NCI-H2196 treated with DMSO at 0.1 percent for 48 hours (cell line): ENCODE measurements at regions not wholly inside any gene's neighbourhood (a gene's known extent, or its start where the extent isn't known, plus 50 kb on each side); places are given as distances from the start of the nearest gene placed in this dataset.
"Not testable (repeated sequence)": the region's sequence is repeated elsewhere in the genome, so short reads cannot be mapped to it uniquely, and the experiment has no call there.

Experiments used
- DNase-seq: peaks from one replicate; lab custom pipeline; 2025; ENCODE audit not compliant: unreplicated experiment; lab: John Stamatoyannopoulos, UW

GRCh38 chrX:140087875-140088274, 122.6 kb upstream of the CXorf66 start:
- DNase-seq = no peak

- no peak for DNase-seq
Measured at GRCh38 chrX:140086691-140087090, 121.4 kb upstream of the CXorf66 start.

DNA sequence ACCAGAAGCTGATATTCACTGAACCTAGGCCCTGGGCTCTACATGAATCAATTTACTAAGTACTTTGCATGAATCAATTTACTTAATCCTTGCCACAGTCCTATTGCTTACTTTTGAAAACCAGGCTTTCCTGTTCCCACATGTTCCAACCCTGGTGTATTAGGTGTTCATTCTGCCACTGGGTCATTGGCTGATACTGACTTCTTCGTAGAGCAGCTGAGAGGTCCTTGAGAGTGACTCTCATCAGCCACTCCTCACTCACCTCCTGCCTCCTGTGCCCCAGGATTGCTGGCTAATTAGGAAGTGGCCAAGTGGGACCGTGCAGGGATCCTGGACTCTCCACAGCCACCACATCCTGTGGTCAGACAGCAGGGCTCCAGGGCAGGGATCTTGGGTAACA, 109.5 kb upstream of the CXorf66 start:
- DNase-seq = not testable (repeated sequence)

DNA sequence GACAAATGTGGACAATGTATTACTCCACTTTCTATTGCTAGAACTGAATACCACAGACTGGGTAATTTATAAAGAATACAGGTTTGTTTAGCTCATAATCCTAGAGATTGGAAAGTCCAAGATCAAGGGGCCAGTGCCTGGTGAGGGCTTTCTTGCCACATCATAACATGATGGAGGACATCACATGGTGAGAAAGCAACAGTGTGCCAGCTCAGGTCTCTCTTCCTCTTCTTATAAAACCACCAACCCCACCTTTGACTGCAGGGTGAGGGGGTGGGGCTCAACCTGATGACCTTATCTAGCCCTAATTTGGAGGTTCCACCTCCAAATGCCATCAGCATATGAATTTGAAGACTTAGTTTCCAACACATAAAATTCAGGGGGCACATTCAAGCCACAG, 105.7 kb upstream of the CXorf66 start:
- no peak for DNase-seq

DNA sequence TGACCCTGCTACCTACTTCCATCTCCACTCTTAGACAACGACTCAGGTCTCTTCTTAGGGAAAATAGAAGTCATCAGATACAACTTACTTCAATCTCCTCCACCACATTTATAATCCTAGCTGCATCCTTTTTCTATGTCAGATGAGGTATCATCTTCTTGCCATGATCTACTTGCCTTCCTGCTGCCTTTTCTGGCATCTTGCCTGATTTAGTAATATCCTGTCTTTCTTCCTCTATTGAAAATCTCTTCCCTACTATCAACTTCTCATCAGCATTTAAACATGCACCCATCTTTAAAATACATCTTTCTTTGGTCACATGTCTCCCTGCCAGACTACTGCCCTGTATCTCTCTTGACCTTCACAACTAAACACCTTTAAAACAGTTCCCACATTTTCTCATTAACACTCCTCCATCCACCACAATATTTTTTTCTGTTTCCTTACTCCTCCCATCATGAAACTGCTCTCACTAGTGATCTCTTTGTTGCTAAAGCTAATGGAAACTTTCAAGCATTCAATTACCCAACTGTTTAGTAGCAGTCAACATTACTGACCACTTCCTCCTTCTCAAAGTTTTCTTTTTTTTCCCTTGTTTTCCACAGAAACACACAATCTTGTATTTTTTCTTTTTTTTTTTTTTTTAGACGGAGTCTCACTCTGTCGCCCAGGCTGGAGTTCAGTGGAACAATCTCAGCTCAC, 100.8 kb upstream of the CXorf66 start:
- DNase-seq = no peak

DNA sequence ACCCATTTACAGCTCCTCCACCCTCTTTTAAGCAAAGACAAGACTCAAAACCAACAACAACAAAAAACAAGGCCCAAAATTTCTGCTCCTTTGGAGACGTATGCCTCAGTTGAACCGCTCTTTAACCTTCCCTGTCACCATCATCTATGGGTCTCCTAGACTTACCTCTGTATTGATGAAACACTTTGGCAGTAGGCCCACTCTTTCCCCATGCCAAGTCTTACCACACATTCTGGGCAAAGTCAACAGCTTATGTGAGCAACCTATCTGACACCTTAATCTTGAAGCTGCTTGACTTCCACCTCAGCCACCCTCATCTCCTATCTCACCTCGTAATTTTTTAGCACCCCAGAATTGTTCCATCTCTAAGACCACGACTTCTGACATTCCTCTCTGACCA, 99.7 kb upstream of the CXorf66 start:
- no peak for DNase-seq

DNA sequence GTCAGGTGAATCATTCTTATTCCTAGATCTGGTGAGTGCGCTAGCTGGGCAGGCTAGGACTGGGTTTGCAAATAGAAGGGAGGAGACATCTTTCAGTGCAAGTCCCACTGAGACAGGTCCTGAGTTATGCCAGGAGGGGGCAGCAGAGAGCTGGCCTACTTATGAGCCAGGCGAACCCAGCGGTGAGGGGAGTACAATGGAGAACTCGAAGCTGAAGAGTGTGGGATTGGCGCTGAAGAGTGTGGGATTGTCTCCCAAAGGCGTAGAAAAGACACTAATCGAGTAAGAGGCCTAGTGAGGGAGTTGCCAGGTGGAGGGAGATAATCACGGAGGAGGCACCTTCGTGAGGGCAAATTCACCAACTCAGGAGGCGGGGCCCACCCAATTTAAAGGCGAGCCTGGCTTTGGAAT, 91.7 kb upstream of the CXorf66 start:
- peak; percentile 7 for DNase-seq

DNA sequence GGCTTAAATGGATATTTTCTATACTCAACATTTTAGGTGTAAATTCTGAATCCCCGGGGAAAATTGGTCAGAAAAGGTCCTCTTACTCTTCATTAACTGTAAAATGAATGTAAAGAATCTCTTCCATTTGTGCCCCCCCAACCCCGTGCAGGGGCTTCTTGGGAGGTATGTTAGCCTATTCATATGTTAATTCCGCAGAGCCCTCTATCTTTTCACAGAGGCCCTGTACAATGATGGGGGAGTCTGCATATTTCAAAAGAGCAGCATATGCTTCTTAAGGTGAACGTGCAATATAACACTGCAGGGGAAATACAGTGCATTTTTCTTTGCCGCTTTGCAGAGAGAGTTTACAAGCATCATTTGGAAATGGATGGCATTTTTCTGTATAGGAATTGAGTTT, 88.5 kb upstream of the CXorf66 start:
- no peak for DNase-seq

DNA sequence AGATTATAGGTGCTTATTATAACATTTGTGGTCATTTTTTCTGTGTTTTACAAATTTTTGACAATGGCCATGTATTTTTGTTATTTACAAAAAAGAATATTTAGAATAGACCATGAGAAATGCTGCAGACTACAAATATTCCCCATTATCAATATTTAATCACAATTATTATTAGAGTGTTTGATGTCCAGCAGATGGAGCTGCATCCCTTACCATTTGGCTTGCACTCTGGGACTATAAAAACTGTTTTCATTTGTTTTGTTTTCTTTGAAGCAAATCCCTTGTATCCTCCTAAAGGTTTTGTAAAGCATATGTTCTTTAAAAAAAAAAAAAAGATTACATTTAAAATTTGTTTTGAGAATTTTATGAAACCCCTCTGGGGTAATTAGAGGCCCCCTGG, 85.6 kb upstream of the CXorf66 start:
- no peak for DNase-seq

DNA sequence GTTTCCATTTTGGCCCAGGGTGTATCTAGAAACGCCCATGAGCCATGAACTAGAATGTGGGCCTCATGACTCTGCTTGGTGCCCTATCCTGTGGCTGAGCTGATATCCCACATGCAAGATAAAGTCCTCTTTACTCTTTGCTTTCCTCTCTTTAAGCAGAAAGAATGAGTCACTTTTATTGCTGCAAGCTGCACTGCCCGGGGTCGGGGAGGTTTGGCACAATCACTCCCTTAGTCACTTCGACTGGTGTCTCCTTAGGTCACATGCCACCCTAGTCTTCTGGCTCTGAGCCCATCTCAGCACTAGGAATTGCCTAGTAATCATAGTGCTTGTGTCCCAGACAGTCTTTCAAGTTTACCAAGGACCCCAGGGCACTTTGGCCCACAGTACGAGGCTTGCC, 75.1 kb upstream of the CXorf66 start:
- DNase-seq = no peak

DNA sequence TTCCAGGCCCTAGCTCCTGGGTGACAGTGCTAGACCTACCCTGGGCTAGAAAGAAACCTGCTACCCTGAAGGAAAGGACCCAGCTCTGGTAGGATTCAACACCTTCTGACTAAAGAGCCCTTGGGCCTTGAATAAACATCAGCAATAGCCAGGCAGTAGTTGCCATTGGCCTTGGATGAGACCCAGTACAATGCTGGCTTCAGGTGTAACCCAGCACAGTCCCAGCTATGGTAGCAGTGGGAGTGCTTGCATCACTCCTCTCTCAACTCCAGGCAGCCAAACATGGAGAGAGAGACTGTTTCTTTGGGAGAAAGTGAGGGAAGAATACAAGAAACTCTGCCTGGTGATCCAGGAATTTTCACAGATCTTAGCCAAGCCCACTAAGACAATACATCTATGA, 73.5 kb upstream of the CXorf66 start:
- no peak for DNase-seq

DNA sequence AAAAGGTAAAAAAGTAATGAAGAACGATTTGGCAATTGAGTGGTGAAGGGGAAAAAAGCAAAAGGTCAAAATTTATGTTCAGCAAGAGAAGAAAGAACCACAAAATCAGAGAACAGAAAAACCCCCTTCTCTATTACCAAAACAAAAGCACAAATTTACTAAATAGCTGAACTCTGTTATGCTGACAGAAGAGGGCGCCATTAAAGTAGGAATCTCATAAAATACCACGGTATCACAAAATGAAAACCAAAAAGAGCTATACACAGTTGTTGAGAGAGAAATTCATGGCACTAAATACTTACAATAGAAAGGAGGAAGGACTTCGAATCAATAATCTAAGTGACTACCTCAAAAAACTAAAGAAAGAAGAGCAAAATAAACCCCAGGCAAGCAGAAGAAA, 69.6 kb upstream of the CXorf66 start:
- DNase-seq = no peak

DNA sequence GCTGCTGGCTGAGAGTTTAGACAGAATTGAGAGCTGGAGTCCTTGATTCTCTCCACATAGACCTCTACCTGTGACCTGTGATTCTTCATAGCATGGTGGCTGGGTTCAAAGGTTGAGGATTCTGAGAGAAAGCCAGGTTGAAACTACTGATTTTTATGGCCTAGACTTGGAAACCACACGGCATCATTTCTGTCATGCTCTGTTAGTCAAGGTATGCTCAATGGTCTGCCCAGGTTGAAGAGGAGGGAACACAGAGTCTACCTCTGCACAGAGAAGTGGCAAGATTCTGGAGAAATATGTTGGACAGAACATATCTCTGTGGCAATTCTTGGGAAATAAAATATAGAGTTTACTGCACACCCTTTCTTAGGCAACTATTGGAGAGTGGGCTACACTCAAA, 57.2 kb upstream of the CXorf66 start:
- no peak for DNase-seq

DNA sequence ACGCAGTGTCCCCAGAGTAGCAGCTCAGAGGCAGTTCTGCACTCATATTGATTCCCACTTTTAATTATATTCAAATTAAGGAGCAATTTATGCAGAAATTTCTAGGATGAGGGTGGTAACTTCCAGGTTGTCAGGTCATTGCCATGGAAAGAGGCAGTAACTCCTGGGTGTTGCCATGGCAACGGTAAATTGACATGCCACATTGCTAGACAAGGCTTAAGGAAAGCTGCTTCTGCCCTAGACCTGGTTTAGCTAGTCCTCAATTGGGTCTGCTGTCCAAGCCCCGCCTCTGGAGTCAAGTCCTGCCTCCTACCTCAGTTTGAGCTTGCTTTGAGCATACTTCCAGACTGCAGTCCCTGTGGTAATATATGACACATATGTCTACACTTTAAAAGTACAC, 53.8 kb upstream of the CXorf66 start:
- not testable (repeated sequence) for DNase-seq
